GM13976 (cell line): ENCODE measurements at regions not wholly inside any gene's neighbourhood (a gene's known extent, or its start where the extent isn't known, plus 50 kb on each side); places are given as distances from the start of the nearest gene placed in this dataset.

Experiments
- DNase-seq: peaks from one replicate; pipeline ENCODE4 v3.0.0; 2012; ENCODE audit warnings: low spot score
- CTCF ChIP-seq: IDR thresholded peaks from 2 replicates; pipeline ENCODE4 v1.5.1; 2012; ENCODE audit warnings: borderline replicate concordance, mild to moderate bottlenecking; ENCODE audit not compliant: insufficient read depth; ENCODE audit errors: extremely low read depth, missing control alignments, control extremely low read depth
- in situ Hi-C: fragments of 300-500 bp; cut with MboI; formaldehyde crosslinking; loops from one replicate; pipeline ENCODE4 v1.12.0; 2022; ENCODE audit warnings: low sequenced_read_pairs, mixed read lengths, inconsistent platforms; ENCODE audit not compliant: unreplicated experiment

DNA sequence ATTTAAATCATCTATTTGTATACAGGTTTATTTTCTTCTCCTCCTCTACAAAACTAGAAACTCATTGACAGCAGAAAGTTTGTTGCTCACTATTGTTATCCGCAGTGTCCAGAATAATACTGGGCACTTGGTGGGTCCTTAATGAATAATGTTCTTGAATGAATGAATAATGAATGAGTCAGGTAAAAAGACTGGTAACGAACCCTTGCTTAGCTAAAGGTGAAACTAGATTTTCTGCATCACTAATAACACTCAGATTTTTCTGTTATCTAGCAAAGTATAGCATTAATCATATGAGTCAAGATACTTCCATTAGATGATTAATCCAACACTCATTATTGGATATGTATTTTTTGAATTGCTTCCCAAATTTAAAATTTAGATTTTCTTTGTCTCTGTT lies 953.2 kb downstream of the SORCS3 start:
- TF ChIP-seq CTCF = no peak
- DNase-seq = no peak
- in situ Hi-C loops = no loop called here

DNA sequence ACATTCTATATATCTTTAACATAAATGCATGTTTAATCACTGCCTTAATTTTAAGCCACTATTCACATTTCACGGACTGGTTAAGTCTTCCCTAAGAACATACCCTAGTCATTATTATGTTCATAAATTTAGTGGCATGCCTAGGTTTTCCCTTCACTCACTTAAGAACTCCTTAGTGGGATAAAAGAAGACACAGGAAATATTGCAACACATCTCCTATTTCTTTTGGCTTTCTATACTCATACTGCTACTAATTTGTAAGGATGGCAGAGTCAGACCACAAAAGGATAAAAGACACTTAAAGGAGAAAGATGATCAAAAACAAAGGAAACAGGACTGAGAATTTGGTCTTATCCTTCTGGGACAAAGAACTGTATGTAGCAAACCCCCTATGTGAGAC lies 951.4 kb downstream of the SORCS3 start:
- no peak for DNase-seq
- no peak for TF ChIP-seq CTCF
- in situ Hi-C loops = no loop called here

- TF ChIP-seq CTCF = no peak
- in situ Hi-C loops = no loop called here
- DNase-seq = no peak
Observed at GRCh38 chr10:105586451-105587098, 945.5 kb downstream of the SORCS3 start.

GRCh38 chr10:105585753-105586152 lies 944.7 kb downstream of the SORCS3 start:
- no peak for TF ChIP-seq CTCF
- in situ Hi-C loops = no loop called here
- no peak for DNase-seq

GRCh38 chr10:105585171-105585570 lies 944.1 kb downstream of the SORCS3 start:
- in situ Hi-C loops = no loop called here
- no peak for TF ChIP-seq CTCF
- DNase-seq = no peak

GRCh38 chr10:105579112-105579511 lies 938.0 kb downstream of the SORCS3 start:
- DNase-seq = no peak
- TF ChIP-seq CTCF = no peak
- in situ Hi-C loops = no loop called here
